Suprapubic skin (tissue), 3 donors: ENCODE measurements at regions not wholly inside any gene's neighbourhood (a gene's known extent, or its start where the extent isn't known, plus 50 kb on each side); places are given as distances from the start of the nearest gene placed in this dataset.

Experiments used
- CTCF ChIP-seq, 2 donors: fragments of 200-600 bp in 1 of 2; fragments of 450-650 bp in 1 of 2; sonication (generic) in 1 of 2; IDR thresholded peaks; one replicate each; pipeline ENCODE4 v1.5.1; 2016 to 2019; ENCODE audit warnings: antibody characterized with exemption in 2 of 2, mild to moderate bottlenecking in 1 of 2, moderate library complexity in 1 of 2
- EP300 ChIP-seq: sonication (generic); formaldehyde crosslinking; IDR thresholded peaks from one replicate; pipeline ENCODE4 v1.6.1; 2017; ENCODE audit warnings: antibody characterized with exemption

DNA sequence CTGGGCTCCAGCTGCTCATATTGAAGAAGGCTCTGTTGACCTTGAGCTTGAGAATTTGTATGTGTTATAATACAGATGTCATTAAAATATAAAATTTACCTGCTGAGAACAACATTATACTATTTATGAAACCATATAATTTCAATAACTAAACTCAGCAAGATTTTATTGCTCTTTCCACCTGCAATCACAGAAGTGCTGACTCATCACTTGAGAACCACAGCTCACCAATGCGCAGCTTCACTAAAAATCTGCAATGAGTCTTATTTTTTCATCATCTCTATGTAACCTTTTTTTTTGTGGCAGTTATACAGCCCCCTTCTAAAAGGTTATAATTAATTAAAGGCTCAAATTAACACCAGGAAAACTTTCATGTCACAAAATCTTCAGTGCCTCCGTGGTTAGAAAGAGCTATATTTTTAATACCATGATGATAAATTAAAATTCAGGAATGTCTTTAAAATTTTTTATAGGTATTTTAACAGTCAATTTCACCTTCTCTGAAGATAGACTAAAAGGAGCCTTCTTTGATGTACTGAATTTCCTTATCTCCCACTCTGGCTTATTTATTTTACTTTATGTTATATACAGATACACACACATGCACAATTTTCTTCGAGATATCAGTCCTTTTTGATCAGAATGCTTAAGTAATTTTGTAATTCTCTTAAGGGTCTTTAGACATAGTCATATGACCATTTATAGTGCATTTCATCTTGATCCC is 102.7 kb downstream of the EVX1 start:
- TF ChIP-seq CTCF (IDR thresholded peaks at IDR 0.05) (no peak), EP300 (no peak)
